H9 (cell line): ENCODE measurements at regions not wholly inside any gene's neighbourhood (a gene's known extent, or its start where the extent isn't known, plus 50 kb on each side); places are given as distances from the start of the nearest gene placed in this dataset.

Experiments used
- DNase-seq: peaks from one replicate; pipeline ENCODE4 v3.0.0-alpha.2; 2017
- H2AFZ ChIP-seq: one replicate; pipeline ENCODE4 v1.6.1; 2013; ENCODE audit warnings: mild to moderate bottlenecking, low read length, control low read depth, moderate library complexity
- H2AK5ac ChIP-seq: 2 replicates; pipeline ENCODE4 v1.6.1; 2013; ENCODE audit warnings: low read length, control low read depth, mixed read lengths; ENCODE audit not compliant: insufficient read length
- H2BK120ac ChIP-seq: one replicate; pipeline ENCODE4 v1.6.1; 2013; ENCODE audit warnings: low read depth, mild to moderate bottlenecking, low read length, control low read depth, inconsistent platforms; ENCODE audit not compliant: poor library complexity, severe bottlenecking
- H2BK12ac ChIP-seq: 2 replicates; pipeline ENCODE4 v1.6.1; 2013; ENCODE audit warnings: low read length, control low read depth, mixed read lengths, low read depth; ENCODE audit not compliant: insufficient read length
- H2BK15ac ChIP-seq: 2 replicates; pipeline ENCODE4 v1.6.1; 2013; ENCODE audit warnings: low read depth, low read length, control low read depth
- H2BK20ac ChIP-seq: one replicate; pipeline ENCODE4 v1.6.1; 2013; ENCODE audit warnings: low read depth, mild to moderate bottlenecking, low read length, control low read depth, inconsistent platforms; ENCODE audit not compliant: poor library complexity, severe bottlenecking
- H2BK5ac ChIP-seq: 2 replicates; pipeline ENCODE4 v1.6.1; 2013; ENCODE audit warnings: low read length, control low read depth, mixed read lengths; ENCODE audit not compliant: insufficient read length
- H3K14ac ChIP-seq: 2 replicates; pipeline ENCODE4 v1.6.1; 2013; ENCODE audit warnings: low read length, control low read depth; ENCODE audit not compliant: insufficient read depth
- H3K18ac ChIP-seq: 2 replicates; pipeline ENCODE4 v1.6.1; 2013; ENCODE audit warnings: low read depth, mild to moderate bottlenecking, mixed read lengths, low read length, control low read depth; ENCODE audit not compliant: insufficient read length
- H3K23ac ChIP-seq: 2 replicates; pipeline ENCODE4 v1.6.1; 2013; ENCODE audit warnings: low read length, control low read depth, mixed read lengths, low read depth; ENCODE audit not compliant: insufficient read length
- H3K23me2 ChIP-seq: 2 replicates; pipeline ENCODE4 v1.6.1; 2013; ENCODE audit warnings: low read depth, mild to moderate bottlenecking, mixed read lengths, low read length, control low read depth; ENCODE audit not compliant: insufficient read length, poor library complexity, severe bottlenecking
- H3K27ac ChIP-seq: 2 replicates; pipeline ENCODE4 v1.5.1; 2013; ENCODE audit warnings: low read length, control low read depth, mixed read lengths, low read depth; ENCODE audit not compliant: insufficient read length
- H3K27me3 ChIP-seq: 2 replicates; pipeline ENCODE4 v1.6.1; 2013; ENCODE audit warnings: low read length, control low read depth, inconsistent platforms; ENCODE audit not compliant: insufficient read depth
- H3K4ac ChIP-seq: 2 replicates; pipeline ENCODE4 v1.6.1; 2013; ENCODE audit warnings: low read depth, mild to moderate bottlenecking, control low read depth, inconsistent platforms, low read length, moderate library complexity
- H3K4me1 ChIP-seq: 2 replicates; pipeline ENCODE4 v1.6.1; 2013; ENCODE audit warnings: low read length, control low read depth, inconsistent platforms; ENCODE audit not compliant: insufficient read depth
- H3K4me2 ChIP-seq: 2 replicates; pipeline ENCODE4 v1.6.1; 2013; ENCODE audit warnings: low read length, control low read depth, mixed read lengths; ENCODE audit not compliant: insufficient read length, insufficient read depth
- H3K56ac ChIP-seq: 2 replicates; pipeline ENCODE4 v1.6.1; 2013; ENCODE audit warnings: low read depth, mild to moderate bottlenecking, mixed read lengths, low read length, control low read depth; ENCODE audit not compliant: insufficient read length
- H3K79me1 ChIP-seq: 2 replicates; pipeline ENCODE4 v1.6.1; 2013; ENCODE audit warnings: low read depth, mild to moderate bottlenecking, moderate library complexity, low read length, control low read depth, inconsistent platforms; ENCODE audit not compliant: insufficient read depth, poor library complexity, severe bottlenecking
- H3K79me2 ChIP-seq: 2 replicates; pipeline ENCODE4 v1.6.1; 2013; ENCODE audit warnings: low read length, control low read depth, inconsistent platforms; ENCODE audit not compliant: insufficient read depth
- H3K9ac ChIP-seq: 2 replicates; pipeline ENCODE4 v1.6.1; 2013; ENCODE audit warnings: low read length, control low read depth, mixed read lengths; ENCODE audit not compliant: insufficient read length; ENCODE audit errors: extremely low read depth
- H3K9me3 ChIP-seq: one replicate; pipeline ENCODE4 v1.6.1; 2013; ENCODE audit warnings: low read depth, low read length, inconsistent platforms; ENCODE audit not compliant: control insufficient read depth
- H3T11ph ChIP-seq: one replicate; pipeline ENCODE4 v1.6.1; 2013; ENCODE audit warnings: mild to moderate bottlenecking, low read length, control low read depth, inconsistent platforms
- H4K20me1 ChIP-seq: one replicate; pipeline ENCODE4 v1.6.1; 2013; ENCODE audit not compliant: control insufficient read depth, insufficient read length, insufficient read depth
- H4K5ac ChIP-seq: 2 replicates; pipeline ENCODE4 v1.6.1; 2013; ENCODE audit warnings: low read depth, mild to moderate bottlenecking, mixed read lengths, low read length, control low read depth; ENCODE audit not compliant: insufficient read length
- H4K8ac ChIP-seq: replicated peaks from 2 replicates; pipeline ENCODE4 v1.6.1; 2013; ENCODE audit warnings: low read length, control low read depth, mixed read lengths, low read depth; ENCODE audit not compliant: insufficient read length
- H4K91ac ChIP-seq: 2 replicates; pipeline ENCODE4 v1.6.1; 2013; ENCODE audit warnings: low read depth, mild to moderate bottlenecking, moderate library complexity, mixed read lengths, low read length, control low read depth; ENCODE audit not compliant: insufficient read length
- H3K27ac Mint-ChIP-seq, 3 experiments: 2 replicates in 2 of 3; 3 replicates in 1 of 3; pipeline ENCODE4 v1.8.0; 2020 to 2021; ENCODE audit warnings: mixed read lengths in 3 of 3, mild to moderate bottlenecking in 1 of 3, moderate library complexity in 1 of 3
- H3K27me3 Mint-ChIP-seq: 2 replicates; pipeline ENCODE4 v1.8.0; 2021; ENCODE audit warnings: low read depth, mild to moderate bottlenecking, moderate library complexity, mixed read lengths
- H3K36me3 Mint-ChIP-seq, 3 experiments: 2 replicates in 2 of 3; 3 replicates in 1 of 3; pipeline ENCODE4 v1.8.0; 2020 to 2021; ENCODE audit warnings: low read depth in 3 of 3, mixed read lengths in 3 of 3; ENCODE audit not compliant: insufficient read depth in 1 of 3
- H3K4me1 Mint-ChIP-seq, 2 experiments: 2 replicates each; pipeline ENCODE4 v1.8.0; 2020; ENCODE audit warnings: mixed read lengths in 2 of 2
- H3K4me3 Mint-ChIP-seq, 2 experiments: 2 replicates in 1 of 2; 3 replicates in 1 of 2; pipeline ENCODE4 v1.8.0; 2020 to 2021; ENCODE audit warnings: mild to moderate bottlenecking in 2 of 2, mixed read lengths in 2 of 2, moderate library complexity in 1 of 2
- H3K9me3 Mint-ChIP-seq, 2 experiments: 2 replicates in 1 of 2; 3 replicates in 1 of 2; pipeline ENCODE4 v1.8.0; 2020; ENCODE audit warnings: mild to moderate bottlenecking in 2 of 2, mixed read lengths in 2 of 2, moderate library complexity in 1 of 2
- CTCF ChIP-seq: fragments of 200-600 bp; sonication (generic); conservative IDR thresholded peaks from 3 replicates; pipeline ENCODE4 v1.8.0; 2021; ENCODE audit warnings: antibody characterized with exemption, mild to moderate bottlenecking
- WGBS: extraction: QIAGEN DNeasy Blood & Tissue Kit; methylation state at CpG from one replicate; pipeline ENCODE4 v1.1.7; 2013; ENCODE audit warnings: missing lambda C conversion rate, low lambda C conversion rate, mixed read lengths; ENCODE audit not compliant: insufficient read length; ENCODE audit errors: extremely low coverage; 5-methylcytosine and 5-hydroxymethylcytosine counted together

DNA sequence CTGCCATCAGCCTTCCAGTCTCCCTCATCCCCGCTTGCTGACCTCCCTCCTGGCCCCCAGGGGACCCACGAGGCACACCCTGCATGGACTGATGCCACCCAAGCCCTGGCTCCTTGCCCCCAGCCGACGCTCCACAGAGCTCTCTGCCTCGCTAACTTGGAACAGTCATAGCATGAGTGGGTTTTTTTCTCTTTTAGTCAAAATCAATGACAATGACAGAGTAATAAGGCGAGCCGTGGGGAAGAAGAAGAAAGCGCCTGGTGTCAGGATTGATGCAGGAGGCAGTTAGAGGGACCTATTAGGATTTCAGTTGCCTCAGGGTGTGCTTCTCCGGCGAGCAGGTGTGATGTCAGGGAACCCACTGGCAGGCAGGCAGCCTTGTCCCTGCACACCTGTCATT, 176.3 kb upstream of the TNRC6C start:
- H3K4me3 Mint-ChIP-seq, result no peak overlapping the region; a peak in 1 of 5 replicates
- TF ChIP-seq CTCF, result no peak
- Histone ChIP-seq H3K14ac (no peak overlapping the region), H3K23me2 (no peaks in the 10 kb centered on the region), H3K79me2 (no peaks in the 10 kb centered on the region), H3K27me3 (peaks cover 51% of the 10 kb centered on the region; the same call in 1 of the 2 replicates), H3K79me1 (no peaks in the 10 kb centered on the region), H2BK120ac (no peak overlapping the region), H3K9me3 (no peaks in the 10 kb centered on the region), H3K9ac (no peak overlapping the region), H3T11ph (no peak overlapping the region), H4K5ac (no peak overlapping the region), H3K56ac (no peak overlapping the region), H3K4me2 (no peak overlapping the region), H2AK5ac (no peak overlapping the region), H2BK15ac (no peak overlapping the region), H2AFZ (no peak overlapping the region), H3K4ac (no peak overlapping the region), H3K27ac (no peak overlapping the region), H2BK5ac (no peak overlapping the region), H3K23ac (no peak overlapping the region), H2BK20ac (no peak overlapping the region), H3K18ac (no peak overlapping the region), H3K4me1 (peaks cover 8% of the 10 kb centered on the region; the same call in 1 of the 2 replicates), H2BK12ac (no peak overlapping the region), H4K20me1 (no peaks in the 10 kb centered on the region), H4K91ac (no peak overlapping the region), H4K8ac (no peak overlapping the region)
- no CpG with 5 or more reads among the region's 10 CpGs for WGBS
- peaks cover 40 to 43% of the 10 kb centered on the region in 2 experiments for H3K4me1 Mint-ChIP-seq
- H3K9me3 Mint-ChIP-seq, result peaks cover 3 to 7% of the 10 kb centered on the region in 2 experiments; a peak in 4 of 5 replicates
- H3K27me3 Mint-ChIP-seq, result peaks cover 90% of the 10 kb centered on the region
- H3K27ac Mint-ChIP-seq, result no peak overlapping the region; a peak in 1 of 7 replicates
- DNase-seq, result no peak
- H3K36me3 Mint-ChIP-seq, result no peaks in the 10 kb centered on the region
